Body of pancreas (tissue), 4 donors: ENCODE measurements at regions not wholly inside any gene's neighbourhood (a gene's known extent, or its start where the extent isn't known, plus 50 kb on each side); places are given as distances from the start of the nearest gene placed in this dataset.

Source experiments
- ATAC-seq: fragments of 150-250 bp; one replicate; pipeline ENCODE4 v1.9.1; 2016
- DNase-seq, 4 donors: peaks; one replicate each; pipeline ENCODE4 v3.0.0-alpha.2; 2019
- H3K27ac ChIP-seq, 4 donors: fragments of 200-600 bp; sonication (generic); 1 replicate in 3 of 4; 2 replicates in 1 of 4; pipeline versions ENCODE4 v1.5.1 to v1.6.1; 2016 to 2019; ENCODE audit warnings: mild to moderate bottlenecking in 1 of 4, mixed read lengths in 1 of 4, moderate library complexity in 1 of 4
- H3K27me3 ChIP-seq, 2 donors: fragments of 200-600 bp; sonication (generic); one replicate each; pipeline ENCODE4 v1.6.0; 2016; ENCODE audit warnings: mild to moderate bottlenecking in 1 of 2
- H3K36me3 ChIP-seq, 2 donors: fragments of 200-600 bp; sonication (generic); replicated peaks in 1 of 2; 2 replicates each; pipeline ENCODE4 v1.5.1; 2016; ENCODE audit warnings: low read depth in 2 of 2; ENCODE audit not compliant: insufficient read depth in 1 of 2
- H3K4me1 ChIP-seq: fragments of 200-600 bp; sonication (generic); one replicate; pipeline ENCODE4 v1.6.0; 2016
- H3K4me3 ChIP-seq, 2 donors: fragments of 200-600 bp; sonication (generic); 1 replicate in 1 of 2; 2 replicates in 1 of 2; pipeline ENCODE4 v1.5.1; 2016 to 2019
- H3K9me3 ChIP-seq, 3 donors: fragments of 200-600 bp; sonication (generic); 1 replicate in 2 of 3; 2 replicates in 1 of 3; pipeline ENCODE4 v1.5.1; 2016
- CTCF ChIP-seq, 7 experiments: fragments of 450-650 bp in 4 of 7; fragments of 200-600 bp in 3 of 7; sonication (generic) in 3 of 7; IDR thresholded peaks; one replicate each; pipeline ENCODE4 v1.5.1; 2016 to 2019; ENCODE audit warnings: antibody characterized with exemption in 7 of 7
- POLR2A ChIP-seq, 3 donors: fragments of 450-650 bp; IDR thresholded peaks; one replicate each; pipeline ENCODE4 v1.6.1; 2016; ENCODE audit warnings: antibody characterized with exemption in 3 of 3, mild to moderate bottlenecking in 2 of 3
- WGBS, 2 donors: methylation state at CpG; one replicate each; pipeline ENCODE4 v1.1.5; 2017; 5-methylcytosine and 5-hydroxymethylcytosine counted together
- intact Hi-C: fragments of 100-400 bp; cut with DNase I; formaldehyde crosslinking; loops from one replicate; pipeline ENCODE4 v1.15.1; 2023

- no peak for DNase-seq
- 73 to 92% methylated on average over 5 of the region's 5 CpGs for WGBS, 2 donors
- Histone ChIP-seq H3K4me3 (no peak overlapping the region), H3K27ac (no peak overlapping the region), H3K4me1 (no peaks in the 10 kb centered on the region), H3K9me3 (no peaks in the 10 kb centered on the region), H3K36me3 (no peaks in the 10 kb centered on the region), H3K27me3 (no peaks in the 10 kb centered on the region)
- ATAC-seq = no peak
- TF ChIP-seq POLR2A (IDR thresholded peaks at IDR 0.05) (no peak), CTCF (IDR thresholded peaks at IDR 0.05) (no peak)
- intact Hi-C loops = no loop called here
Measured at GRCh38 chr18:56294484-56295183, 343.8 kb downstream of the TXNL1 start.

GRCh38 chr18:56291294-56291693, 347.1 kb downstream of the TXNL1 start:
- H3K27me3 ChIP-seq = no peaks in the 10 kb centered on the region
- intact Hi-C loops = no loop called here
- H3K9me3 ChIP-seq = no peaks in the 10 kb centered on the region
- ATAC-seq (no peak), DNase-seq (no peak)
- no peaks in the 10 kb centered on the region for H3K36me3 ChIP-seq
- no peak for TF ChIP-seq POLR2A (IDR thresholded peaks at IDR 0.05)
- no peak for TF ChIP-seq CTCF (IDR thresholded peaks at IDR 0.05)
- H3K27ac ChIP-seq = no peak overlapping the region
- WGBS, 2 donors = 65 to 66% methylated on average over 4 of the region's 4 CpGs
- H3K4me1 ChIP-seq = no peaks in the 10 kb centered on the region
- H3K4me3 ChIP-seq = no peak overlapping the region

- 80 to 82% methylated on average over 2 of the region's 2 CpGs for WGBS, 2 donors
- no peak for DNase-seq
- H3K4me1 ChIP-seq = no peaks in the 10 kb centered on the region
Measured at GRCh38 chr18:56289381-56289780, 349.0 kb downstream of the TXNL1 start.

GRCh38 chr18:56286775-56287325, 351.5 kb downstream of the TXNL1 start:
- Histone ChIP-seq H3K4me3 (no peak overlapping the region), H3K36me3 (no peaks in the 10 kb centered on the region), H3K27ac (no peak overlapping the region), H3K4me1 (peaks cover 19% of the 10 kb centered on the region), H3K9me3 (no peaks in the 10 kb centered on the region), H3K27me3 (no peaks in the 10 kb centered on the region)
- ATAC-seq (no peak), DNase-seq (no peak)
- intact Hi-C loops = no loop called here
- WGBS, 2 donors = 74 to 79% methylated on average over 4 of the region's 4 CpGs
- TF ChIP-seq CTCF (IDR thresholded peaks at IDR 0.05) (no peak), POLR2A (IDR thresholded peaks at IDR 0.05) (no peak)

More at GRCh38 chr18:56289381-56289780, 349.0 kb downstream of the TXNL1 start:
- Histone ChIP-seq H3K27me3 (no peaks in the 10 kb centered on the region), H3K36me3 (no peaks in the 10 kb centered on the region), H3K4me3 (no peak overlapping the region), H3K27ac (no peak overlapping the region), H3K9me3 (no peaks in the 10 kb centered on the region)
- intact Hi-C loops = no loop called here
- no peak for ATAC-seq
- TF ChIP-seq CTCF (IDR thresholded peaks at IDR 0.05) (no peak), POLR2A (IDR thresholded peaks at IDR 0.05) (no peak)
